PC-3 (cell line): ENCODE measurements at regions not wholly inside any gene's neighbourhood (a gene's known extent, or its start where the extent isn't known, plus 50 kb on each side); places are given as distances from the start of the nearest gene placed in this dataset.

Experiments
- ATAC-seq: fragments of 200-7000 bp; cut with Tn5 transposase; 2 replicates; pipeline ENCODE4 v1.9.1; 2020; ENCODE audit warnings: mild to moderate bottlenecking, moderate library complexity
- BruUV-seq: library from RNA; stranded (reverse); fragments of 400-500 nt; replicated peaks from 2 replicates; lab custom pipeline; 2021; lab: Mats Ljungman, UMichigan
- CTCF ChIA-PET: fragments of 300-600 bp; sonication (Branson Sonifier 250); formaldehyde crosslinking; loops from one replicate; lab custom pipeline; 2022; ENCODE audit warnings: antibody characterized with exemption; lab: Charles Lee
- POLR2A ChIA-PET: fragments of 300-600 bp; sonication (Branson Sonifier 250); formaldehyde crosslinking; loops from one replicate; lab custom pipeline; 2022; ENCODE audit warnings: antibody characterized with exemption; ENCODE audit not compliant: unreplicated experiment; lab: Charles Lee
- DNase-seq: peaks from one replicate; pipeline ENCODE4 v3.0.0-alpha.2; 2015
- H2AFZ ChIP-seq: fragments of 300-600 bp; sonication (generic); 2 replicates; pipeline ENCODE4 v1.6.0; 2016; ENCODE audit warnings: antibody characterized with exemption, low read length
- H3F3A ChIP-seq: fragments of 300-600 bp; sonication (generic); one replicate; pipeline ENCODE4 v1.6.0; 2017; ENCODE audit warnings: antibody characterized with exemption, low read length, control low read depth, mild to moderate bottlenecking; ENCODE audit not compliant: unreplicated experiment
- H3K27ac ChIP-seq: fragments of 300-600 bp; sonication (generic); 2 replicates; pipeline ENCODE4 v1.5.1; 2016; ENCODE audit warnings: mild to moderate bottlenecking, low read length
- H3K27me3 ChIP-seq: fragments of 300-600 bp; sonication (generic); 2 replicates; pipeline ENCODE4 v1.6.1; 2016; ENCODE audit warnings: low read length, mixed read lengths
- H3K36me3 ChIP-seq: fragments of 300-600 bp; sonication (generic); 2 replicates; pipeline ENCODE4 v1.6.1; 2016; ENCODE audit warnings: low read depth, mixed run types, low read length, mixed read lengths
- H3K4me1 ChIP-seq: fragments of 300-600 bp; sonication (generic); 2 replicates; pipeline ENCODE4 v1.5.1; 2016; ENCODE audit warnings: low read length; ENCODE audit not compliant: insufficient read depth
- H3K4me2 ChIP-seq: fragments of 300-600 bp; sonication (generic); 2 replicates; pipeline ENCODE4 v1.6.0; 2016; ENCODE audit warnings: low read length
- H3K4me3 ChIP-seq: fragments of 300-600 bp; sonication (generic); 2 replicates; pipeline ENCODE4 v1.5.1; 2016; ENCODE audit warnings: mild to moderate bottlenecking, low read length, mixed read lengths
- H3K79me2 ChIP-seq: fragments of 300-600 bp; sonication (generic); 2 replicates; pipeline ENCODE4 v1.6.1; 2017; ENCODE audit warnings: low read length, mixed read lengths
- H3K9ac ChIP-seq: fragments of 300-600 bp; sonication (generic); 2 replicates; pipeline ENCODE4 v1.6.0; 2016; ENCODE audit warnings: mild to moderate bottlenecking, low read length
- H3K9me2 ChIP-seq: fragments of 300-600 bp; sonication (generic); replicated peaks from 2 replicates; pipeline ENCODE4 v1.6.1; 2016; ENCODE audit warnings: mixed run types, low read length, mixed read lengths
- H3K9me3 ChIP-seq: fragments of 300-600 bp; sonication (generic); 2 replicates; pipeline ENCODE4 v1.6.1; 2016; ENCODE audit warnings: low read length, mixed read lengths
- H4K20me1 ChIP-seq: fragments of 300-600 bp; sonication (generic); 2 replicates; pipeline ENCODE4 v1.6.1; 2016; ENCODE audit warnings: low read length, mixed read lengths
- CTCF ChIP-seq: fragments of 300-600 bp; sonication (generic); conservative IDR thresholded peaks from 2 replicates; pipeline ENCODE4 v1.5.1; 2017; ENCODE audit warnings: antibody characterized with exemption, low read depth, mild to moderate bottlenecking, low read length
- EZH2 ChIP-seq: fragments of 300-600 bp; sonication (generic); IDR thresholded peaks from one replicate; pipeline ENCODE4 v1.6.1; 2017; ENCODE audit warnings: antibody characterized with exemption, mild to moderate bottlenecking, low read length; ENCODE audit not compliant: unreplicated experiment
- EZH2phosphoT487 ChIP-seq: fragments of 300-600 bp; sonication (generic); IDR thresholded peaks from 2 replicates; pipeline ENCODE4 v1.6.1; 2018; ENCODE audit warnings: mild to moderate bottlenecking, antibody characterized with exemption, low read length, borderline replicate concordance
- intact Hi-C: fragments of 100-400 bp; cut with micrococcal nuclease; formaldehyde crosslinking; loops from 2 replicates; pipeline ENCODE4 v1.9.0; 2023

GRCh38 chr5:117892360-117892759, 1096.0 kb downstream of the DTWD2 start:
- intact Hi-C loops, result no loop called here
- H3K9me3 ChIP-seq, result peaks cover 7% of the 10 kb centered on the region; the same call in 1 of the 2 replicates
- POLR2A ChIA-PET, result no interaction called here

GRCh38 chr5:117889596-117889995, 1098.8 kb downstream of the DTWD2 start:
- Histone ChIP-seq H3K27ac (no peak overlapping the region), H2AFZ (no peak overlapping the region), H3K4me3 (no peak overlapping the region), H3K9ac (no peak overlapping the region), H3K9me3 (no peaks in the 10 kb centered on the region), H3F3A (no peaks in the 10 kb centered on the region), H3K4me2 (no peak overlapping the region), H3K27me3 (no peaks in the 10 kb centered on the region), H3K4me1 (no peaks in the 10 kb centered on the region), H4K20me1 (no peaks in the 10 kb centered on the region), H3K36me3 (no peaks in the 10 kb centered on the region), H3K9me2 (no peaks in the 10 kb centered on the region), H3K79me2 (no peaks in the 10 kb centered on the region)
- DNase-seq, result no peak
- no TSS peak for BruUV-seq
- intact Hi-C loops, result no loop called here
- ChIA-PET POLR2A (no interaction called here), CTCF (no interaction called here)
- TF ChIP-seq EZH2 (no peak), CTCF (no peak), EZH2phosphoT487 (no peak)
- no peak for ATAC-seq

More at GRCh38 chr5:117892360-117892759, 1096.0 kb downstream of the DTWD2 start:
- H4K20me1 ChIP-seq, result no peaks in the 10 kb centered on the region
- CTCF ChIA-PET, result no interaction called here
- no peaks in the 10 kb centered on the region for H3K36me3 ChIP-seq
- H3F3A ChIP-seq, result no peaks in the 10 kb centered on the region
- H3K79me2 ChIP-seq, result no peaks in the 10 kb centered on the region
- no peaks in the 10 kb centered on the region for H3K27me3 ChIP-seq
- no TSS peak for BruUV-seq
- DNase-seq (no peak), ATAC-seq (no peak)
- H3K4me2 ChIP-seq, result no peak overlapping the region
- no peak overlapping the region for H3K4me3 ChIP-seq
- H3K9me2 ChIP-seq, result no peaks in the 10 kb centered on the region
- H3K9ac ChIP-seq, result no peak overlapping the region
- TF ChIP-seq EZH2 (no peak), CTCF (no peak), EZH2phosphoT487 (no peak)
- no peak overlapping the region for H2AFZ ChIP-seq
- no peak overlapping the region for H3K27ac ChIP-seq
- H3K4me1 ChIP-seq, result no peaks in the 10 kb centered on the region

DNA sequence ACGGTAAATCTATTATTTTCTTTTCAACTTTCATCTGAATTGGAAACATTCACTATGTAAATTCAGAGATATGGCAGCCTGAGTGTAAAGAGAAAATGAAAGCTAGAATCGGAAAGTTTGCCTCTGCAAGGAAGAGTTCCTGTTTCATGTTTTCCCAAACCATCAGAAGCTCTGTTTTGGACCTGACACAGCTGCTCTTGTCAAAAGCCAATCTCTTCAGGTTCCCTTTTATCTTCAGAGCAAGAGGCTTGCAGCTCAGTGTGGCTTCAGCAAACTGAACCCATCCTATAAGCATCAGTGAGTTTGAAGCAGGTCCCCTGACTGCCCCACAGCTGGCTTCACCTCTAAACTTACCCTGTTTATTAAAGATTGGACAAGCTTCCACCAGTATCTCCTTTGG, 1099.7 kb downstream of the DTWD2 start:
- BruUV-seq, result no TSS peak
- DNase-seq, result no peak
- no peak overlapping the region for H3K4me2 ChIP-seq

More for the DNA sequence above, 1099.7 kb downstream of the DTWD2 start:
- no peaks in the 10 kb centered on the region for H3F3A ChIP-seq
- H3K79me2 ChIP-seq, result no peaks in the 10 kb centered on the region
- no peak for ATAC-seq
- H4K20me1 ChIP-seq, result no peaks in the 10 kb centered on the region
- no peak for TF ChIP-seq EZH2
- no peak for TF ChIP-seq CTCF
- no peak for TF ChIP-seq EZH2phosphoT487
- H3K9me3 ChIP-seq, result no peaks in the 10 kb centered on the region
- H3K27ac ChIP-seq, result no peak overlapping the region
- ChIA-PET CTCF (no interaction called here), POLR2A (no interaction called here)
- no peaks in the 10 kb centered on the region for H3K4me1 ChIP-seq
- no peak overlapping the region for H2AFZ ChIP-seq
- no peak overlapping the region for H3K4me3 ChIP-seq
- no peaks in the 10 kb centered on the region for H3K27me3 ChIP-seq
- H3K9me2 ChIP-seq, result no peaks in the 10 kb centered on the region
- H3K36me3 ChIP-seq, result no peaks in the 10 kb centered on the region
- no peak overlapping the region for H3K9ac ChIP-seq
- intact Hi-C loops, result no loop called here
